Naive B cell (primary cell): ENCODE measurements at regions not wholly inside any gene's neighbourhood (a gene's known extent, or its start where the extent isn't known, plus 50 kb on each side); places are given as distances from the start of the nearest gene placed in this dataset.

Experiments
- ATAC-seq, 2 donors: fragments of 150-1000 bp; cut with Tn5 transposase; 2 replicates each; pipeline ENCODE4 v1.10.0; 2021; ENCODE audit warnings: low read depth in 2 of 2, mild to moderate bottlenecking in 2 of 2, moderate library complexity in 2 of 2
- DNase-seq: peaks from one replicate; pipeline ENCODE4 v3.0.0; 2022
- H3K27ac Mint-ChIP-seq, 6 donors: one replicate each; pipeline ENCODE4 v1.8.0; 2020 to 2022; ENCODE audit warnings: mild to moderate bottlenecking in 6 of 6, mixed read lengths in 6 of 6, moderate library complexity in 5 of 6, inconsistent platforms in 2 of 6
- H3K27me3 Mint-ChIP-seq, 3 donors: one replicate each; pipeline ENCODE4 v1.8.0; 2021 to 2022; ENCODE audit warnings: mixed read lengths in 3 of 3, mild to moderate bottlenecking in 1 of 3
- H3K36me3 Mint-ChIP-seq, 2 donors: one replicate each; pipeline ENCODE4 v1.8.0; 2020 to 2022; ENCODE audit warnings: mixed read lengths in 2 of 2, inconsistent platforms in 1 of 2, mild to moderate bottlenecking in 1 of 2
- H3K4me1 Mint-ChIP-seq, 3 donors: one replicate each; pipeline ENCODE4 v1.8.0; 2020 to 2022; ENCODE audit warnings: mixed read lengths in 3 of 3, inconsistent platforms in 1 of 3, mild to moderate bottlenecking in 1 of 3, moderate library complexity in 1 of 3
- H3K4me3 Mint-ChIP-seq, 8 donors: one replicate each; pipeline ENCODE4 v1.8.0; 2020 to 2022; ENCODE audit warnings: mild to moderate bottlenecking in 8 of 8, mixed read lengths in 8 of 8, moderate library complexity in 8 of 8, inconsistent platforms in 2 of 8
- H3K9me3 Mint-ChIP-seq, 7 donors: one replicate each; pipeline ENCODE4 v1.8.0; 2020 to 2022; ENCODE audit warnings: mixed read lengths in 7 of 7, mild to moderate bottlenecking in 5 of 7, inconsistent platforms in 2 of 7, moderate library complexity in 1 of 7

DNA sequence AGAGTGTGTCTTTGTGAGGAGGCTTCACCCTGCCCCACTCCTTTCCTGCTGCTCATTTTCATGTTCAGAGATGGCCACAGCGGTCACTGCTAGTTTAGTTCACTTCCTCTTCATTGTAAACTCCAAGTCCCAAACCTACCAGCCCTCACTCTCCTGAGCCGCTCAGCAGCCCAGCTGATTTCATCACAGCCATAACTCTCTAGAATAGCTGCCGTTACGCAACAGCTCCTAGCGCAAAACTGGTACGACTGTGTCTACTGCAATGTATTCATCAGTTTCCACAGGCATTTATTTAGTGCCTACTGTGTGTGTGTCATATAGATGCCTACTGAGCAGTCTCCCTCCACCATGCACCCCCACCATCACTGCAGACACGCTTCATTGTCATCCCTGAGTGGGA, 233.5 kb upstream of the RPL38 start:
- Mint-ChIP-seq H3K27me3 (peaks cover 35 to 54% (median 41%) of the 10 kb centered on the region in 3 donors), H3K4me3 (no peak overlapping the region), H3K27ac (peak overlapping the region in 1 of 6 donors; percentile 41), H3K9me3 (peaks cover 0 to 16% (median 10%) of the 10 kb centered on the region in 7 donors), H3K36me3 (peaks cover 2 to 5% of the 10 kb centered on the region in 2 donors), H3K4me1 (no peaks in the 10 kb centered on the region)
- DNase-seq, result no peak
- ATAC-seq, result no peak

- no peak overlapping the region for H3K27ac Mint-ChIP-seq
- no peaks in the 10 kb centered on the region for H3K36me3 Mint-ChIP-seq
- H3K27me3 Mint-ChIP-seq, result peaks cover 35 to 51% (median 41%) of the 10 kb centered on the region in 3 donors
- no peak for DNase-seq
- no peak overlapping the region for H3K4me3 Mint-ChIP-seq
- H3K4me1 Mint-ChIP-seq, result no peaks in the 10 kb centered on the region
- H3K9me3 Mint-ChIP-seq, result peaks cover 0 to 4% (median under 1%) of the 10 kb centered on the region in 7 donors
- ATAC-seq, result no peak
Measured at GRCh38 chr17:73971127-73971526, 232.4 kb upstream of the RPL38 start.

DNA sequence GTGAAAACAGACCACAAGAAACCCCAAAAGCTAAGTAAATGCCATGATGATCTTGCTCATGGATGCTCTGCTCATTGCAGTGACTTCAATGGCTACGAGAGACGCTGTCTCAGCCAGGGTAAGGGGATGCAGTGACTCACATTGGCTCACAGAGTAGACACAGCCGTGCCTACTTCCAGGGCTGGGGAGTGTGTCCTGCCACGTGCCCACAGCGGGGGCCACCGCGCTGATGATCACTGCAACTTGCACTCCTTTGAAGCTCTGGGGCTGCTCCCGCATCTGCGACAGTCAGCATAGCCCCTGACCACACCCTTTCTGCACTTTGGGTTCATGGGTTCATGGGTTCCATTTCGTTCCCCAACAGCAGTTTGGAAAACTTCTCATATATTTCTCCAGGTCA, 231.4 kb upstream of the RPL38 start:
- Mint-ChIP-seq H3K4me3 (no peak overlapping the region), H3K4me1 (no peaks in the 10 kb centered on the region), H3K36me3 (no peaks in the 10 kb centered on the region), H3K27ac (no peak overlapping the region), H3K9me3 (peaks cover 0 to under 1% (median 0%) of the 10 kb centered on the region in 7 donors), H3K27me3 (peaks cover 35 to 49% (median 41%) of the 10 kb centered on the region in 3 donors)
- DNase-seq (no peak), ATAC-seq (no peak)

GRCh38 chr17:73972901-73973300, 230.6 kb upstream of the RPL38 start:
- Mint-ChIP-seq H3K27me3 (peaks cover 30 to 54% (median 48%) of the 10 kb centered on the region in 3 donors), H3K4me1 (no peaks in the 10 kb centered on the region), H3K36me3 (no peaks in the 10 kb centered on the region), H3K9me3 (no peaks in the 10 kb centered on the region), H3K4me3 (no peak overlapping the region), H3K27ac (no peak overlapping the region)
- DNase-seq (no peak), ATAC-seq (no peak)

DNA sequence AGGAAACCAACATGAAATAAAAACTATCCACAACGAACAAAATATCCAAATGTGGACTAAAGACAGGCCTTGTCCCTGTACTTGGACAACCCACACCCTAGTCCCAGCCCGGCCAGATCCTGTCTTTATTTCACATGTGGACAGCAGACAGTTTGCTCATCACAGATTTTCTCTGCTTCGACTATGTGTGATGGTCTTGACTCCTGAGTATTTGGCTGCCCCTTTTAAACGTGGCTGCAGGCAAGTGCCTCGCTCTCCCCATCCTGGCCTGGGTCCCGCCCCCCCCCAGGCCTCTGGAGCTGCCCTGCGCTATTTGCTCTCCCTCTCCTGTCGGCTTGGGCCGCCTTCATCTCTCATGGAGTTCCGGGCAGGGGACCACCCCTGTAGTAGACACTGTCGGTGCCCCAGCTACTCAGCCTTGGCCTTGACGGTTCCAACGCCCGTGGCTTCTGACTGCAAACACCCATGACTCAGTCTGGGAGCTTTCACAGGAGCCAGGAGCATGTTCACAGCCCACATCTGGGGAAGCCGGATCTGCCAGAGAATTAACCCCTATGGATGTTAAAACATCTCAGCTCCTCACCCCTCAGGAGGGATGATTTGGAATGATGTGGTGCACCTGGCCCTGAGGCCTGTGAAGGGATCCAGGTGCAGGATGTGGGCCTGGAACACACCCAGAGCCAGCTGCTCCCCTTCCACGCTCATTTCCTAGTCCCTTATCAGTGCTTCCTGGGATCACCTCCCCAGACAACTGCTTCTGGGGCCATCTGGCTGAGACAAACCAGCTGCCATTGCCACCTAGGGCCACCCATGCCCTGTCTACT, 229.7 kb upstream of the RPL38 start:
- no peaks in the 10 kb centered on the region for H3K4me1 Mint-ChIP-seq
- no peak overlapping the region for H3K4me3 Mint-ChIP-seq
- H3K27ac Mint-ChIP-seq, result no peak overlapping the region
- no peaks in the 10 kb centered on the region for H3K9me3 Mint-ChIP-seq
- DNase-seq (no peak), ATAC-seq (no peak)
- H3K36me3 Mint-ChIP-seq, result no peaks in the 10 kb centered on the region
- peaks cover 27 to 48% (median 47%) of the 10 kb centered on the region in 3 donors for H3K27me3 Mint-ChIP-seq

DNA sequence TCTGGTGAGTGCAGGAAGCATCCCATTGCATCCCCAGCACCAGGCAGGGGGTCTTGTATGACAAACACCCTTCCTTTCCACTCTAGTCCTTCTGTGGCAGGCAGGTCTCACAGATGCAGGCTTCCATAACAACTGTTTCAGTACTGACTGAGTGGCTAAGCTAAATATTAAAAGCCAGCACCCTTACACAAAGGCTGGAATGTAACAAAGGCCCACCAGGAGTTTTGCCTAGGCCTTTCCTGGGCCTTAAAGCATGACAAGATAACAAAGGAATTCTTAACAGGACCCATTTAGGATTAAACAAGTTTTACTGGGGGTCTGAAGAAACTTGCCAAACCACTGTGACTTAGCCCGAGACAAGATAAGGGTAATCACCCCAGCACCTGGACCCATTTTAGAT, 228.9 kb upstream of the RPL38 start:
- Mint-ChIP-seq H3K27ac (no peak overlapping the region), H3K4me1 (no peaks in the 10 kb centered on the region), H3K9me3 (no peaks in the 10 kb centered on the region), H3K36me3 (no peaks in the 10 kb centered on the region), H3K4me3 (no peak overlapping the region), H3K27me3 (peaks cover 27 to 41% (median 40%) of the 10 kb centered on the region in 3 donors)
- ATAC-seq (no peak), DNase-seq (no peak)

GRCh38 chr17:73976147-73976546, 227.3 kb upstream of the RPL38 start:
- no peaks in the 10 kb centered on the region for H3K9me3 Mint-ChIP-seq
- H3K27me3 Mint-ChIP-seq, result peaks cover 20 to 41% (median 30%) of the 10 kb centered on the region in 3 donors
- no peak overlapping the region for H3K4me3 Mint-ChIP-seq
- H3K4me1 Mint-ChIP-seq, result peaks cover 0 to 2% (median 0%) of the 10 kb centered on the region in 3 donors
- DNase-seq, result no peak
- H3K36me3 Mint-ChIP-seq, result no peaks in the 10 kb centered on the region
- H3K27ac Mint-ChIP-seq, result no peak overlapping the region
- no peak for ATAC-seq

- Mint-ChIP-seq H3K9me3 (no peaks in the 10 kb centered on the region), H3K4me3 (no peak overlapping the region), H3K36me3 (no peaks in the 10 kb centered on the region), H3K27ac (no peak overlapping the region), H3K27me3 (peaks cover 18 to 44% (median 28%) of the 10 kb centered on the region in 3 donors), H3K4me1 (peaks cover 0 to 5% (median 0%) of the 10 kb centered on the region in 3 donors)
- DNase-seq (no peak), ATAC-seq (no peak)
Measured at GRCh38 chr17:73976676-73977521, 226.6 kb upstream of the RPL38 start.

- Mint-ChIP-seq H3K27ac (no peak overlapping the region), H3K4me1 (peaks cover 0 to 22% (median 6%) of the 10 kb centered on the region in 3 donors), H3K36me3 (no peaks in the 10 kb centered on the region), H3K9me3 (no peaks in the 10 kb centered on the region), H3K27me3 (peaks cover 20 to 48% (median 24%) of the 10 kb centered on the region in 3 donors), H3K4me3 (no peak overlapping the region)
- ATAC-seq (no peak), DNase-seq (no peak)
Measured at GRCh38 chr17:73980517-73980916, 223.0 kb upstream of the RPL38 start.

DNA sequence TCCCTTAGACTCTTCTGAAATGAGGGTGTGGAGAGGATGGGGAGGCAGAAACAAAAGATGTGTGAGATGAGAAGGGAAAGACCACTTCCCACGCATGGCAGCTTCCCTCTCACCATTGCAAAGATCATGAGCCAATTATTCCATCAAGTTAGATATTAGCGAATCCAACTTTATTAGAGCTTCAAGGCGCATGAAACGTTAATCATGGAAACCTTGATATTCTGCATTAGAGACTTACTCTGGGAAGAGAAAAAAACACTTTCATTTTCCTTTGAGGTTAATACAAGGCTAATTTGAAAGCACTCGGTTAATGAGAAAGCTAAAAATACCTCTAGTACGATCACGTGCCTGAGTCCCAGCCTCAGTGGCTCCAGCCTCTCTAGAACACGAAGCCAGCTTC, 220.6 kb upstream of the RPL38 start:
- no peaks in the 10 kb centered on the region for H3K9me3 Mint-ChIP-seq
- H3K27ac Mint-ChIP-seq, result no peak overlapping the region
- H3K4me1 Mint-ChIP-seq, result peaks cover 0 to 22% (median 6%) of the 10 kb centered on the region in 3 donors
- no peaks in the 10 kb centered on the region for H3K36me3 Mint-ChIP-seq
- peaks cover 7 to 41% (median 24%) of the 10 kb centered on the region in 3 donors for H3K27me3 Mint-ChIP-seq
- DNase-seq, result no peak
- no peak for ATAC-seq
- H3K4me3 Mint-ChIP-seq, result no peak overlapping the region

DNA sequence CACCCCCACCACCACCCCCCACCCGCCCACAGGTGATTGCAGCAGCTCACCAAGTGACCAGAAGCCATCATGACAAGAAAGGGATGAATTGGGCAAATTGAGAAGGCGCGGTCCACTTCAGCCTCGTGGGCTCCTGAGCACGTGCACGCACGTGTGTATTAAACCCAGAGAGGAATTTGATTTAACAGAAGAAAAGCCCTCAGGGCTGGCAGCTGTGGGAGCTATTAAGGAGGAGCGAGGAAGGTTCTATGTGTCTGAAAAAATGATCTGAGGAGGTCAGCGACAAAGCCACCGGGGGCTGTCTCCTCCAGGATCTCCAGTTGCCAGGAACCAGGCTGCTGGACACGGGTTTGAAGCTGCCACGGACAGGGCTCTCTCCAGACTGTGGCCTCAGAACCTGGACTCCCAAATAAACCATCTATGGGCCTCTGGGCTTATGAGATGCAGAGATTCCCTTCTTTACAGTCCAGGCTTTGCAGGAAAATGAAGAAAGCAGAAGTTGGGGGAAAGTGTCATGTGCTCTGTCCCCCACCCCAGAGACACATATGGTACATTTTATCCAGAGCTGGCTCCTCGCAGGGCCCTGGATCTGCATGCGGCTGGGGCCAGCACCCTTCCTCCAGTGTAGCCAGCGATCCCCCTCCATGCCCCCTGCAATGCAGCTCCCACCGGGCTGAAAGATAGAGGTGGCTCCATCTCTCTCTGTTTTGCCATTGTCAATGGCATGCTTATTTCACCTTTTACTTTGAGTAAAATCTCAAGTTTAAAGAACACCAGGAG, 219.7 kb upstream of the RPL38 start:
- Mint-ChIP-seq H3K9me3 (no peaks in the 10 kb centered on the region), H3K4me3 (peak overlapping the region in 2 of 8 donors; percentile 32 to 41), H3K27me3 (peaks cover 7 to 35% (median 20%) of the 10 kb centered on the region in 3 donors), H3K27ac (no peak overlapping the region), H3K36me3 (no peaks in the 10 kb centered on the region), H3K4me1 (peaks cover 0 to 22% (median 6%) of the 10 kb centered on the region in 3 donors)
- ATAC-seq (no peak), DNase-seq (no peak)

DNA sequence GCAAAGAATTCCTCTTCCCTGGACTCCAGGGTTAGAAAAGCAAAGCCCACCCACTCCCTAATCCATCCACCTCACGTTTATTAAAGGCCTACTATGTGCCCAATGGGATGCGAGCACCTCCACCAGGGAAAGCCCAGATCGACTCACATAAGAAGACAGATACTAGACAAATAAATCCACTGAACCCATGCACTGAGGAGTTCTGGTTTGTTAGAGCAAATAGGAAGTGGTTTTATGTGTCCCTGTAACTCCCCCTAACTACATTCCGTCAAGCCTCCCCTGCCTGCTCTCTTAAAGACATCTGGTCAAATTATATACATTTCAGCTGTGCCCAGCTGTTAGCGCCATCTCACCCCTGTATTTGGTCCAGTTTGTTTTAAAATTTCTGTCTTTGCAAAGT, 218.5 kb upstream of the RPL38 start:
- Mint-ChIP-seq H3K36me3 (no peaks in the 10 kb centered on the region), H3K4me3 (no peak overlapping the region), H3K9me3 (no peaks in the 10 kb centered on the region), H3K27ac (peak overlapping the region in 1 of 6 donors; percentile 18), H3K4me1 (peaks cover 0 to 22% (median 6%) of the 10 kb centered on the region in 3 donors), H3K27me3 (peaks cover 2 to 30% (median 20%) of the 10 kb centered on the region in 3 donors)
- ATAC-seq (no peak), DNase-seq (no peak)

DNA sequence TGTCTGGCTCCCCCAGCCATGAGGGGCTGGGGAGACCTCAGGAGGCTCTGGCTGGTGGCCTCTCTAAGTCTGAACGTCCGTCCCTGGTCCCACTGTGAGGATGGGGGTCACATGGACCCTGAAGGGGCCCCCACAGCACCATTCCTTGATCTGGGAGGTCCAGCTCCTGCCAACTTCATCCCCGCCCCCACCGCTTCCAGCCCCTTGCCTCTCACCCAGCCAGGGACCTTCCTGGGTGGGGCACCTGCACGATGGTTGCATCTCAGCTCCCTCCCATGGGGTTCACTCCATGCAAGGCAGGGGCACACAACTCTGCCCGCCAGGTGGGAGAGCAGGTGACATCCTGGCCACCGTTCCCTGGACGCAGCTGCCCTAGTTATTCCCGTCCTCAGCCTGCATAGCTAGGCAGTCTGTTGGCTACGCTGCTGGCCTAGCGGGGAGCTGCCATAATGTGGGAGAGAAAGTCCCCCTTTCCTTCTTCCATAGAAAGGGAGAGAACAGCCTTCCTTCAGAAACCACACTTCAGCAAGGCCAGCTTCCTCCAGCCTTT, 217.9 kb upstream of the RPL38 start:
- H3K27me3 Mint-ChIP-seq, result peaks cover 0 to 24% (median 17%) of the 10 kb centered on the region in 3 donors
- H3K27ac Mint-ChIP-seq, result no peak overlapping the region
- no peaks in the 10 kb centered on the region for H3K9me3 Mint-ChIP-seq
- peaks cover 0 to 22% (median 6%) of the 10 kb centered on the region in 3 donors for H3K4me1 Mint-ChIP-seq
- no peak for ATAC-seq
- H3K4me3 Mint-ChIP-seq, result no peak overlapping the region
- H3K36me3 Mint-ChIP-seq, result no peaks in the 10 kb centered on the region
- DNase-seq, result no peak
